ENCODE measurements at regions not wholly inside any gene's neighbourhood (a gene's known extent, or its start where the extent isn't known, plus 50 kb on each side); places are given as distances from the start of the nearest gene placed in this dataset.

- Histone ChIP-seq H3K36me3 (ENCODE audit: control insufficient read depth, insufficient read depth, low read length) (no peaks in the 10 kb centered on the region), H3K4me1 (ENCODE audit: control insufficient read depth, insufficient read depth, low read length) (peaks cover 19% of the 10 kb centered on the region; the same call in 1 of the 2 replicates)
Observed at GRCh38 chr5:173752653-173753052, 135.5 kb upstream of the CPEB4 start.

GRCh38 chr5:173753307-173754168 is 134.6 kb upstream of the CPEB4 start:
- Histone ChIP-seq H3K4me1 (ENCODE audit: control insufficient read depth, insufficient read depth, low read length) (peaks cover 13% of the 10 kb centered on the region; the same call in 1 of the 2 replicates), H3K27ac (ENCODE audit: low read depth, low read length) (no peak overlapping the region), H3K4me3 (ENCODE audit: low read depth, low read length) (no peak overlapping the region), H3K9ac (ENCODE audit: low read depth, low read length) (no peak overlapping the region), H3K36me3 (ENCODE audit: control insufficient read depth, insufficient read depth, low read length) (no peaks in the 10 kb centered on the region), H3K9me3 (ENCODE audit: control insufficient read depth, insufficient read depth, low read length) (no peaks in the 10 kb centered on the region), H3K27me3 (ENCODE audit: control insufficient read depth, insufficient read depth, low read length) (no peaks in the 10 kb centered on the region)

More at GRCh38 chr5:173752653-173753052, 135.5 kb upstream of the CPEB4 start:
- no peaks in the 10 kb centered on the region for H3K9me3 ChIP-seq (ENCODE audit: control insufficient read depth, insufficient read depth, low read length)
- no peak overlapping the region for H3K9ac ChIP-seq (ENCODE audit: low read depth, low read length)
- no peaks in the 10 kb centered on the region for H3K27me3 ChIP-seq (ENCODE audit: control insufficient read depth, insufficient read depth, low read length)
- no peak overlapping the region for H3K4me3 ChIP-seq (ENCODE audit: low read depth, low read length)
- H3K27ac ChIP-seq (ENCODE audit: low read depth, low read length): no peak overlapping the region

- H3K36me3 ChIP-seq (ENCODE audit: control insufficient read depth, insufficient read depth, low read length): no peaks in the 10 kb centered on the region
- no peaks in the 10 kb centered on the region for H3K27me3 ChIP-seq (ENCODE audit: control insufficient read depth, insufficient read depth, low read length)
- H3K4me1 ChIP-seq (ENCODE audit: control insufficient read depth, insufficient read depth, low read length): peaks cover 11% of the 10 kb centered on the region; the same call in 1 of the 2 replicates
- no peaks in the 10 kb centered on the region for H3K9me3 ChIP-seq (ENCODE audit: control insufficient read depth, insufficient read depth, low read length)
- H3K27ac ChIP-seq (ENCODE audit: low read depth, low read length): no peak overlapping the region
- no peak overlapping the region for H3K4me3 ChIP-seq (ENCODE audit: low read depth, low read length)
- H3K9ac ChIP-seq (ENCODE audit: low read depth, low read length): no peak overlapping the region
Observed at GRCh38 chr5:173755319-173755718, 132.8 kb upstream of the CPEB4 start.

- Histone ChIP-seq H3K27me3 (ENCODE audit: control insufficient read depth, insufficient read depth, low read length) (no peaks in the 10 kb centered on the region), H3K27ac (ENCODE audit: low read depth, low read length) (no peak overlapping the region), H3K4me3 (ENCODE audit: low read depth, low read length) (no peak overlapping the region), H3K36me3 (ENCODE audit: control insufficient read depth, insufficient read depth, low read length) (no peaks in the 10 kb centered on the region), H3K4me1 (ENCODE audit: control insufficient read depth, insufficient read depth, low read length) (peaks cover 11% of the 10 kb centered on the region; the same call in 1 of the 2 replicates), H3K9ac (ENCODE audit: low read depth, low read length) (no peak overlapping the region), H3K9me3 (ENCODE audit: control insufficient read depth, insufficient read depth, low read length) (no peaks in the 10 kb centered on the region)
Observed at GRCh38 chr5:173757403-173758209, 130.5 kb upstream of the CPEB4 start.

DNA sequence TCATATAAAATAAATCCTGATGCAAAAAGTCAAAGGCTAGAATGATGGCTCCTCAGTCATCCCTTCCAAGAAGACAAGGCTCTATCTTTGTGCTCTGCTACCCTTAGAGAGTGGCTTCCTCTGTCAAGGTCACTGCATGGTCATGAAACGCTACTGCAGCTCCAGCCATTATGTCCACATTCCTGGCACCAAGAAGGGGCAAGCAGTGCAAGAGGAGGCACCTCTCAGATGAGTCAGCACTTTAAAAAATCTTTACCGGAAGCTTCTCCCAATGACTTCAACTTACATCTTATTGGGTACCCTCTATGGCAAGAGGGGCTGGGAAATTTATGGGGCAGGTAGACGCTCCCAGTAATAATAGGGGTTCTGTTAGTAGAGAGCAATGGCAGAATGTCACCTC is 129.5 kb upstream of the CPEB4 start:
- H3K9ac ChIP-seq (ENCODE audit: low read depth, low read length): no peak overlapping the region
- H3K36me3 ChIP-seq (ENCODE audit: control insufficient read depth, insufficient read depth, low read length): no peaks in the 10 kb centered on the region
- no peak overlapping the region for H3K27ac ChIP-seq (ENCODE audit: low read depth, low read length)
- no peaks in the 10 kb centered on the region for H3K9me3 ChIP-seq (ENCODE audit: control insufficient read depth, insufficient read depth, low read length)
- H3K4me1 ChIP-seq (ENCODE audit: control insufficient read depth, insufficient read depth, low read length): peaks cover 2% of the 10 kb centered on the region; the same call in 1 of the 2 replicates
- H3K27me3 ChIP-seq (ENCODE audit: control insufficient read depth, insufficient read depth, low read length): no peaks in the 10 kb centered on the region
- no peak overlapping the region for H3K4me3 ChIP-seq (ENCODE audit: low read depth, low read length)

- no peak overlapping the region for H3K4me3 ChIP-seq (ENCODE audit: low read depth, low read length)
- H3K9ac ChIP-seq (ENCODE audit: low read depth, low read length): no peak overlapping the region
- H3K27ac ChIP-seq (ENCODE audit: low read depth, low read length): no peak overlapping the region
- no peaks in the 10 kb centered on the region for H3K9me3 ChIP-seq (ENCODE audit: control insufficient read depth, insufficient read depth, low read length)
- peaks cover 4% of the 10 kb centered on the region; the same call in 1 of the 2 replicates for H3K4me1 ChIP-seq (ENCODE audit: control insufficient read depth, insufficient read depth, low read length)
- no peaks in the 10 kb centered on the region for H3K27me3 ChIP-seq (ENCODE audit: control insufficient read depth, insufficient read depth, low read length)
- H3K36me3 ChIP-seq (ENCODE audit: control insufficient read depth, insufficient read depth, low read length): no peaks in the 10 kb centered on the region
Observed at GRCh38 chr5:173759691-173760090, 128.5 kb upstream of the CPEB4 start.

- no peak overlapping the region for H3K4me3 ChIP-seq (ENCODE audit: low read depth, low read length)
- H3K27me3 ChIP-seq (ENCODE audit: control insufficient read depth, insufficient read depth, low read length): no peaks in the 10 kb centered on the region
- H3K27ac ChIP-seq (ENCODE audit: low read depth, low read length): no peak overlapping the region
Observed at GRCh38 chr5:173760461-173761177, 127.5 kb upstream of the CPEB4 start.

DNA sequence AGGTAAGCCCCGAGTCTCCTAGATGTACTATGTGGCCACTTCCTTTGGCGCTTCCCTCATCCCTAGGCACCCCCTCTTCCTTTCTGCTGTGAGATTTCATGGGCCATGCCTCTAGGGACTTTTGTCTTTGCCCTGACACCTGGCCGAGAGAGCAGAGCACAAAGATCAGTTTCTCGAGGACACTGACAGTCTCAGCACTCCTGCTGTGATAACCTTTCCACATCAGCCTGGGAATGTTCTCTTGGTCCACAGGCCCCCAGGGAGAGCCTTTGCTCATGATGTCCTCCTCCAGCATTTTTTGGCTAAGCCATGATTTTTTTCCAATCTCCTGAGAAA is 127.0 kb upstream of the CPEB4 start:
- Histone ChIP-seq H3K4me1 (ENCODE audit: control insufficient read depth, insufficient read depth, low read length) (peaks cover 4% of the 10 kb centered on the region; the same call in 1 of the 2 replicates), H3K9ac (ENCODE audit: low read depth, low read length) (no peak overlapping the region), H3K27me3 (ENCODE audit: control insufficient read depth, insufficient read depth, low read length) (no peaks in the 10 kb centered on the region), H3K27ac (ENCODE audit: low read depth, low read length) (no peak overlapping the region), H3K36me3 (ENCODE audit: control insufficient read depth, insufficient read depth, low read length) (no peaks in the 10 kb centered on the region), H3K9me3 (ENCODE audit: control insufficient read depth, insufficient read depth, low read length) (no peaks in the 10 kb centered on the region), H3K4me3 (ENCODE audit: low read depth, low read length) (no peak overlapping the region)

More at GRCh38 chr5:173760461-173761177, 127.5 kb upstream of the CPEB4 start:
- H3K9me3 ChIP-seq (ENCODE audit: control insufficient read depth, insufficient read depth, low read length): no peaks in the 10 kb centered on the region
- H3K9ac ChIP-seq (ENCODE audit: low read depth, low read length): no peak overlapping the region
- peaks cover 4% of the 10 kb centered on the region; the same call in 1 of the 2 replicates for H3K4me1 ChIP-seq (ENCODE audit: control insufficient read depth, insufficient read depth, low read length)
- no peaks in the 10 kb centered on the region for H3K36me3 ChIP-seq (ENCODE audit: control insufficient read depth, insufficient read depth, low read length)

GRCh38 chr5:173762045-173762444 is 126.1 kb upstream of the CPEB4 start:
- H3K4me1 ChIP-seq (ENCODE audit: control insufficient read depth, insufficient read depth, low read length): peaks cover 4% of the 10 kb centered on the region; the same call in 1 of the 2 replicates

GRCh38 chr5:173762930-173763329 is 125.2 kb upstream of the CPEB4 start:
- Histone ChIP-seq H3K9ac (ENCODE audit: low read depth, low read length) (no peak overlapping the region), H3K4me1 (ENCODE audit: control insufficient read depth, insufficient read depth, low read length) (peaks cover 4% of the 10 kb centered on the region; the same call in 1 of the 2 replicates), H3K36me3 (ENCODE audit: control insufficient read depth, insufficient read depth, low read length) (no peaks in the 10 kb centered on the region), H3K9me3 (ENCODE audit: control insufficient read depth, insufficient read depth, low read length) (no peaks in the 10 kb centered on the region), H3K27ac (ENCODE audit: low read depth, low read length) (no peak overlapping the region), H3K27me3 (ENCODE audit: control insufficient read depth, insufficient read depth, low read length) (no peaks in the 10 kb centered on the region), H3K4me3 (ENCODE audit: low read depth, low read length) (no peak overlapping the region)

More at GRCh38 chr5:173762045-173762444, 126.1 kb upstream of the CPEB4 start:
- Histone ChIP-seq H3K27me3 (ENCODE audit: control insufficient read depth, insufficient read depth, low read length) (no peaks in the 10 kb centered on the region), H3K9ac (ENCODE audit: low read depth, low read length) (no peak overlapping the region), H3K36me3 (ENCODE audit: control insufficient read depth, insufficient read depth, low read length) (no peaks in the 10 kb centered on the region), H3K4me3 (ENCODE audit: low read depth, low read length) (no peak overlapping the region), H3K27ac (ENCODE audit: low read depth, low read length) (no peak overlapping the region), H3K9me3 (ENCODE audit: control insufficient read depth, insufficient read depth, low read length) (no peaks in the 10 kb centered on the region)
